GM20000 (cell line): ENCODE measurements at regions not wholly inside any gene's neighbourhood (a gene's known extent, or its start where the extent isn't known, plus 50 kb on each side); places are given as distances from the start of the nearest gene placed in this dataset.

Source experiments
- DNase-seq: peaks from one replicate; pipeline ENCODE4 v3.0.0; 2012; ENCODE audit warnings: low spot score
- CTCF ChIP-seq: IDR thresholded peaks from 2 replicates; pipeline ENCODE4 v1.5.1; 2012; ENCODE audit warnings: mild to moderate bottlenecking, control low read depth; ENCODE audit errors: extremely low read depth, missing control alignments

- TF ChIP-seq CTCF: no peak
- DNase-seq: no peak
Observed at GRCh38 chr11:11044137-11044855, 186.4 kb upstream of the ZBED5 start.

GRCh38 chr11:11043721-11044120 is 185.9 kb upstream of the ZBED5 start:
- no peak for TF ChIP-seq CTCF
- no peak for DNase-seq

GRCh38 chr11:11039208-11039965 is 181.5 kb upstream of the ZBED5 start:
- no peak for TF ChIP-seq CTCF
- no peak for DNase-seq

GRCh38 chr11:11038782-11039181 is 180.9 kb upstream of the ZBED5 start:
- no peak for TF ChIP-seq CTCF
- no peak for DNase-seq

DNA sequence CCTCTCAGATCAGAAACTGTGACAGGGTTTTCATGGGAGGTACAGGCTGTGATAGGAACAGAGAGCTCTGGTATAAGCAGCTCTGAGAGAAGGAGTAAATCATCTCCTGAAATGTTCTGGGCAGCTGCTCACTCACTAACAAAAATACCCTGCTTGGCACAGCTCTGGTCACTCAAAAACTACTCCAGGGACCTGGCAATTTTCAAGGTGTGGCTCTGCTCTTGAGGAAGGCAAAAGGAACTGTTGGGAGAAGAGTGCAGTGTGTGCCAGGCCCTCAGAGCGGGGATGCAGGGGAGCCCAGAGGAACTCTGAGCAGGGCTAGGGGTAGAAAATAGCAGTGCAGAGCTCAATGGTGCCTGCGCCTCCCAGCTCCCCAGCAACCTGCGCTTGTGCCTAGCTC is 180.5 kb upstream of the ZBED5 start:
- TF ChIP-seq CTCF: no peak
- DNase-seq: no peak

GRCh38 chr11:11036848-11037732 is 179.2 kb upstream of the ZBED5 start:
- DNase-seq: peak; percentile 45
- TF ChIP-seq CTCF: peak; percentile 48
